DND-41 (cell line): ENCODE measurements at regions not wholly inside any gene's neighbourhood (a gene's known extent, or its start where the extent isn't known, plus 50 kb on each side); places are given as distances from the start of the nearest gene placed in this dataset.

Experiments used
- ATAC-seq: fragments of 200-7000 bp; cut with Tn5 transposase; 3 replicates; pipeline ENCODE4 v1.9.1; 2021; ENCODE audit warnings: low read depth; ENCODE audit not compliant: insufficient read depth
- DNase-seq: peaks from one replicate; pipeline ENCODE4 v3.0.0-alpha.2; 2020
- H2AFZ ChIP-seq: 2 replicates; pipeline ENCODE4 v1.6.0; 2012; ENCODE audit warnings: low read depth, low read length
- H3K27ac ChIP-seq: 2 replicates; pipeline ENCODE4 v1.5.1; 2012; ENCODE audit warnings: low read length, inconsistent platforms
- H3K27me3 ChIP-seq: fragments of 200-600 bp; sonication (generic); 2 replicates; pipeline ENCODE4 v1.6.0; 2012; ENCODE audit warnings: low read length, mild to moderate bottlenecking, inconsistent platforms; ENCODE audit not compliant: insufficient read depth, poor library complexity
- H3K36me3 ChIP-seq: 2 replicates; pipeline ENCODE4 v1.5.1; 2012; ENCODE audit warnings: low read length, inconsistent platforms; ENCODE audit not compliant: insufficient read depth
- H3K4me1 ChIP-seq: 2 replicates; pipeline ENCODE4 v1.5.1; 2012; ENCODE audit warnings: mild to moderate bottlenecking, low read length; ENCODE audit not compliant: insufficient read depth
- H3K4me2 ChIP-seq: 2 replicates; pipeline ENCODE4 v1.6.0; 2012; ENCODE audit warnings: mild to moderate bottlenecking, moderate library complexity, low read length, inconsistent platforms; ENCODE audit not compliant: insufficient read depth
- H3K4me3 ChIP-seq, 2 experiments: fragments of 200-600 bp in 1 of 2; shearing (Covaris generic) in 1 of 2; 2 replicates each; pipeline ENCODE4 v1.5.1; 2012 to 2016; ENCODE audit warnings: inconsistent platforms in 2 of 2, low read length in 2 of 2, mild to moderate bottlenecking in 2 of 2, low read depth in 1 of 2, moderate library complexity in 1 of 2
- H3K79me2 ChIP-seq: 2 replicates; pipeline ENCODE4 v1.6.0; 2012; ENCODE audit warnings: low read length, inconsistent platforms; ENCODE audit not compliant: insufficient read depth
- H3K9ac ChIP-seq: 2 replicates; pipeline ENCODE4 v1.6.0; 2012; ENCODE audit warnings: low read depth, mild to moderate bottlenecking, inconsistent platforms, low read length, moderate library complexity
- H3K9me3 ChIP-seq: 2 replicates; pipeline ENCODE4 v1.5.1; 2012; ENCODE audit warnings: low read length, moderate library complexity, mild to moderate bottlenecking, inconsistent platforms; ENCODE audit not compliant: insufficient read depth, severe bottlenecking
- H4K20me1 ChIP-seq: 2 replicates; pipeline ENCODE4 v1.6.0; 2012; ENCODE audit warnings: low read length; ENCODE audit not compliant: insufficient read depth
- CTCF ChIP-seq: IDR thresholded peaks from 2 replicates; pipeline ENCODE4 v1.5.1; 2012; ENCODE audit warnings: borderline replicate concordance, low read length, moderate library complexity, mild to moderate bottlenecking; ENCODE audit not compliant: poor library complexity, severe bottlenecking; ENCODE audit errors: extremely low read depth
- EZH2 ChIP-seq: IDR thresholded peaks from 3 replicates; pipeline ENCODE4 v1.6.1; 2012; ENCODE audit warnings: borderline replicate concordance, low read depth, mild to moderate bottlenecking, moderate library complexity, low read length, inconsistent platforms; ENCODE audit not compliant: severe bottlenecking

GRCh38 chr18:73189718-73190117 lies 321.9 kb upstream of the NETO1 start:
- no peak overlapping the region for H3K4me2 ChIP-seq
- no peak overlapping the region for H3K9ac ChIP-seq
- no peaks in the 10 kb centered on the region for H3K36me3 ChIP-seq
- no peaks in the 10 kb centered on the region for H3K4me1 ChIP-seq
- no peak for DNase-seq
- no peak for ATAC-seq
- no peak overlapping the region for H3K4me3 ChIP-seq
- no peaks in the 10 kb centered on the region for H3K27me3 ChIP-seq
- no peak overlapping the region for H2AFZ ChIP-seq
- TF ChIP-seq EZH2 (no peak), CTCF (no peak)
- H3K27ac ChIP-seq: no peak overlapping the region
- no peaks in the 10 kb centered on the region for H4K20me1 ChIP-seq
- H3K9me3 ChIP-seq: no peaks in the 10 kb centered on the region
- H3K79me2 ChIP-seq: no peaks in the 10 kb centered on the region

GRCh38 chr18:73168236-73168635 lies 300.4 kb upstream of the NETO1 start:
- no peak overlapping the region for H3K9ac ChIP-seq
- no peaks in the 10 kb centered on the region for H3K27me3 ChIP-seq
- H2AFZ ChIP-seq: no peak overlapping the region
- no peaks in the 10 kb centered on the region for H3K4me1 ChIP-seq
- TF ChIP-seq EZH2 (no peak), CTCF (no peak)
- H4K20me1 ChIP-seq: no peaks in the 10 kb centered on the region
- DNase-seq (no peak), ATAC-seq (no peak)
- H3K4me3 ChIP-seq: no peak overlapping the region
- H3K4me2 ChIP-seq: no peak overlapping the region
- no peaks in the 10 kb centered on the region for H3K36me3 ChIP-seq
- no peaks in the 10 kb centered on the region for H3K79me2 ChIP-seq
- H3K9me3 ChIP-seq: no peaks in the 10 kb centered on the region
- H3K27ac ChIP-seq: no peak overlapping the region

- no peak for TF ChIP-seq EZH2
- no peak for TF ChIP-seq CTCF
- Histone ChIP-seq H3K79me2 (no peaks in the 10 kb centered on the region), H3K4me2 (no peak overlapping the region), H3K36me3 (no peaks in the 10 kb centered on the region), H4K20me1 (no peaks in the 10 kb centered on the region), H2AFZ (no peak overlapping the region), H3K27ac (no peak overlapping the region), H3K9me3 (no peaks in the 10 kb centered on the region), H3K4me3 (no peak overlapping the region), H3K4me1 (no peaks in the 10 kb centered on the region), H3K27me3 (no peaks in the 10 kb centered on the region), H3K9ac (no peak overlapping the region)
- DNase-seq (no peak), ATAC-seq (no peak)
These were observed 296.6 kb upstream of the NETO1 start for GRCh38 chr18:73164430-73164829.

- TF ChIP-seq EZH2: no peak
- TF ChIP-seq CTCF: no peak
- no peak overlapping the region for H3K27ac ChIP-seq
- H3K9ac ChIP-seq: no peak overlapping the region
- H3K4me3 ChIP-seq: no peak overlapping the region
- no peak overlapping the region for H2AFZ ChIP-seq
- DNase-seq: no peak
- no peak for ATAC-seq
- no peaks in the 10 kb centered on the region for H4K20me1 ChIP-seq
- peaks cover 3% of the 10 kb centered on the region; the same call in 1 of the 2 replicates for H3K4me1 ChIP-seq
- H3K9me3 ChIP-seq: no peaks in the 10 kb centered on the region
- H3K27me3 ChIP-seq: no peaks in the 10 kb centered on the region
- H3K4me2 ChIP-seq: no peak overlapping the region
- H3K36me3 ChIP-seq: no peaks in the 10 kb centered on the region
- no peaks in the 10 kb centered on the region for H3K79me2 ChIP-seq
These were observed 295.4 kb upstream of the NETO1 start for GRCh38 chr18:73163236-73163635.
